ENCODE measurements at regions not wholly inside any gene's neighbourhood (a gene's known extent, or its start where the extent isn't known, plus 50 kb on each side); places are given as distances from the start of the nearest gene placed in this dataset.

GRCh38 chr4:137039370-137039769 lies 492.9 kb downstream of the PCDH18 start:
- H3K4me1 ChIP-seq (ENCODE audit: control insufficient read depth in 1 of 2, insufficient read depth in 2 of 2, low read length in 2 of 2), result no peaks in the 10 kb centered on the region
- no peak overlapping the region for H3K4me3 ChIP-seq (replicated peaks in 1 of 3; ENCODE audit: low read depth in 2 of 3, low read length in 3 of 3)
- H3K4me3 Mint-ChIP-seq, result no peak overlapping the region
- no peak overlapping the region for H3K27ac Mint-ChIP-seq
- intact Hi-C loops (cut with micrococcal nuclease), result no loop called here
- no peaks in the 10 kb centered on the region for H3K36me3 ChIP-seq (replicated peaks in 1 of 2; ENCODE audit: control insufficient read depth in 1 of 2, insufficient read depth in 2 of 2, low read length in 2 of 2)
- H3K36me3 Mint-ChIP-seq, result no peaks in the 10 kb centered on the region
- peaks cover 0 to 3% (median 0%) of the 10 kb centered on the region in 7 donors for H3K9me3 Mint-ChIP-seq
- H3K27me3 Mint-ChIP-seq (ENCODE audit: low read depth in 3 of 3), result no peaks in the 10 kb centered on the region
- H3K79me2 ChIP-seq (ENCODE audit: insufficient read depth, low read length), result no peaks in the 10 kb centered on the region
- H2AFZ ChIP-seq (ENCODE audit: insufficient read depth, low read depth, low read length, poor library complexity, severe bottlenecking), result no peak overlapping the region
- WGBS (ENCODE audit: insufficient coverage), result 60% methylated on average over 3 of the region's 3 CpGs
- H3K9ac ChIP-seq (ENCODE audit: insufficient read depth, low read length, poor library complexity, severe bottlenecking), result no peak overlapping the region
- H3K4me2 ChIP-seq (replicated peaks; ENCODE audit: extremely low read depth, low read length, poor library complexity, severe bottlenecking), result no peak overlapping the region
- no peak for TF ChIP-seq CTCF (IDR thresholded peaks at IDR 0.05)
- no peaks in the 10 kb centered on the region for H4K20me1 ChIP-seq (ENCODE audit: insufficient read depth, low read length)
- no peak overlapping the region for H3K27ac ChIP-seq (ENCODE audit: low read depth in 1 of 2, low read length in 2 of 2)
- DNase-seq, result no peak
- H3K9me3 ChIP-seq (replicated peaks in 1 of 2; ENCODE audit: control insufficient read depth in 1 of 2, insufficient read depth in 1 of 2, low read length in 2 of 2), result no peaks in the 10 kb centered on the region
- no peaks in the 10 kb centered on the region for H3K4me1 Mint-ChIP-seq
- no peaks in the 10 kb centered on the region for H3K27me3 ChIP-seq (ENCODE audit: control insufficient read depth in 2 of 2, insufficient read depth in 2 of 2, low read length in 2 of 2)

GRCh38 chr4:137032222-137032621 lies 500.1 kb downstream of the PCDH18 start:
- H3K27ac ChIP-seq (ENCODE audit: low read depth in 1 of 2, low read length in 2 of 2), result no peak overlapping the region
- Mint-ChIP-seq H3K27ac (no peak overlapping the region), H3K36me3 (no peaks in the 10 kb centered on the region)

More at GRCh38 chr4:137032222-137032621, 500.1 kb downstream of the PCDH18 start:
- no peak for TF ChIP-seq CTCF (IDR thresholded peaks at IDR 0.05)
- no peaks in the 10 kb centered on the region for H3K4me1 ChIP-seq (ENCODE audit: control insufficient read depth in 1 of 2, insufficient read depth in 2 of 2, low read length in 2 of 2)
- no peak overlapping the region for H3K4me3 ChIP-seq (replicated peaks in 1 of 3; ENCODE audit: low read depth in 2 of 3, low read length in 3 of 3)
- Mint-ChIP-seq H3K9me3 (peaks cover 0 to 7% (median 0%) of the 10 kb centered on the region in 7 donors), H3K27me3 (ENCODE audit: low read depth in 3 of 3) (no peaks in the 10 kb centered on the region), H3K4me1 (no peaks in the 10 kb centered on the region), H3K4me3 (no peak overlapping the region)
- H3K9me3 ChIP-seq (replicated peaks in 1 of 2; ENCODE audit: control insufficient read depth in 1 of 2, insufficient read depth in 1 of 2, low read length in 2 of 2), result no peaks in the 10 kb centered on the region
- no peaks in the 10 kb centered on the region for H3K27me3 ChIP-seq (ENCODE audit: control insufficient read depth in 2 of 2, insufficient read depth in 2 of 2, low read length in 2 of 2)
- no peak for DNase-seq
- H3K4me2 ChIP-seq (replicated peaks; ENCODE audit: extremely low read depth, low read length, poor library complexity, severe bottlenecking), result no peak overlapping the region
- no peaks in the 10 kb centered on the region for H3K79me2 ChIP-seq (ENCODE audit: insufficient read depth, low read length)
- intact Hi-C loops (cut with micrococcal nuclease), result no loop called here
- H3K36me3 ChIP-seq (replicated peaks in 1 of 2; ENCODE audit: control insufficient read depth in 1 of 2, insufficient read depth in 2 of 2, low read length in 2 of 2), result no peaks in the 10 kb centered on the region
- no peak overlapping the region for H3K9ac ChIP-seq (ENCODE audit: insufficient read depth, low read length, poor library complexity, severe bottlenecking)
- no peak overlapping the region for H2AFZ ChIP-seq (ENCODE audit: insufficient read depth, low read depth, low read length, poor library complexity, severe bottlenecking)
- no peaks in the 10 kb centered on the region for H4K20me1 ChIP-seq (ENCODE audit: insufficient read depth, low read length)
